ENCODE measurements at regions not wholly inside any gene's neighbourhood (a gene's known extent, or its start where the extent isn't known, plus 50 kb on each side); places are given as distances from the start of the nearest gene placed in this dataset.

- TF ChIP-seq CTCF (IDR thresholded peaks at IDR 0.05) (no peak), POLR2A (IDR thresholded peaks at IDR 0.05) (no peak)
Measured at GRCh38 chr13:106230450-106230849, 305.0 kb downstream of the EFNB2 start.
